COLO668 (cell line): ENCODE measurements at regions not wholly inside any gene's neighbourhood (a gene's known extent, or its start where the extent isn't known, plus 50 kb on each side); places are given as distances from the start of the nearest gene placed in this dataset.
A peak's percentile ranks its signal among the peaks of the same experiment; 100 is the strongest.

Experiments used
- DNase-seq: peaks from one replicate; lab custom pipeline; 2025; ENCODE audit not compliant: unreplicated experiment; lab: John Stamatoyannopoulos, UW

- no peak for DNase-seq
These were observed 87.1 kb upstream of the SELENOP start for GRCh38 chr5:42898760-42899159.

GRCh38 chr5:42896523-42896922, 84.8 kb upstream of the SELENOP start:
- DNase-seq, result no peak

GRCh38 chr5:42894057-42894456, 82.4 kb upstream of the SELENOP start:
- peak; percentile 29 for DNase-seq

GRCh38 chr5:42889311-42889933, 77.7 kb upstream of the SELENOP start:
- peak; percentile 88 for DNase-seq

GRCh38 chr5:42888771-42889170, 77.1 kb upstream of the SELENOP start:
- DNase-seq, result no peak

- no peak for DNase-seq
These were observed 75.9 kb upstream of the SELENOP start for GRCh38 chr5:42887575-42887974.

GRCh38 chr5:42887097-42887496, 75.4 kb upstream of the SELENOP start:
- DNase-seq, result peak; percentile 81

GRCh38 chr5:42886635-42887034, 74.9 kb upstream of the SELENOP start:
- no peak for DNase-seq

GRCh38 chr5:42884326-42884725, 72.6 kb upstream of the SELENOP start:
- no peak for DNase-seq

GRCh38 chr5:42881416-42882117, 69.9 kb upstream of the SELENOP start:
- no peak for DNase-seq

GRCh38 chr5:42880496-42881150, 68.9 kb upstream of the SELENOP start:
- no peak for DNase-seq

- DNase-seq, result peak; percentile 20
These were observed 67.6 kb upstream of the SELENOP start for GRCh38 chr5:42879291-42879690.

GRCh38 chr5:42878550-42878949, 66.9 kb upstream of the SELENOP start:
- DNase-seq, result no peak

- DNase-seq, result no peak
These were observed 66.3 kb upstream of the SELENOP start for GRCh38 chr5:42878041-42878440.

- DNase-seq, result no peak
These were observed 65.7 kb upstream of the SELENOP start for GRCh38 chr5:42877431-42877830.

- no peak for DNase-seq
These were observed 64.7 kb upstream of the SELENOP start for GRCh38 chr5:42876375-42876844.

GRCh38 chr5:42875785-42876374, 64.2 kb upstream of the SELENOP start:
- no peak for DNase-seq

GRCh38 chr5:42875211-42875610, 63.5 kb upstream of the SELENOP start:
- DNase-seq, result no peak

- no peak for DNase-seq
These were observed 63.0 kb upstream of the SELENOP start for GRCh38 chr5:42874621-42875198.

- no peak for DNase-seq
These were observed 61.2 kb upstream of the SELENOP start for GRCh38 chr5:42872865-42873264.

GRCh38 chr5:42870882-42871418, 59.3 kb upstream of the SELENOP start:
- DNase-seq, result no peak
